Stomach (tissue), 8 donors: ENCODE measurements at regions not wholly inside any gene's neighbourhood (a gene's known extent, or its start where the extent isn't known, plus 50 kb on each side); places are given as distances from the start of the nearest gene placed in this dataset.

Experiments
- DNase-seq, 2 donors: peaks; one replicate each; pipeline versions ENCODE4 v3.0.0 to v3.0.0-alpha.2; 2013 to 2019
- H3K27ac ChIP-seq, 5 donors: fragments of 200-600 bp in 4 of 5; sonication (generic) in 4 of 5; one replicate each; pipeline ENCODE4 v1.5.1; 2013 to 2019; ENCODE audit warnings: mild to moderate bottlenecking in 1 of 5, moderate library complexity in 1 of 5
- H3K27me3 ChIP-seq, 3 donors: fragments of 200-600 bp; sonication (generic); one replicate each; pipeline ENCODE4 v1.5.1; 2017 to 2019; ENCODE audit warnings: mixed run types in 1 of 3
- H3K36me3 ChIP-seq, 4 donors: fragments of 200-600 bp; sonication (generic); 1 replicate in 3 of 4; 2 replicates in 1 of 4; pipeline ENCODE4 v1.5.1; 2016 to 2019
- H3K4me1 ChIP-seq, 4 donors: fragments of 200-600 bp; sonication (generic); one replicate each; pipeline ENCODE4 v1.5.1; 2016 to 2019
- H3K4me3 ChIP-seq, 4 donors: fragments of 200-600 bp; sonication (generic) in 3 of 4; one replicate each; pipeline ENCODE4 v1.5.1; 2016 to 2019; ENCODE audit warnings: mild to moderate bottlenecking in 1 of 4
- H3K9me3 ChIP-seq, 4 donors: fragments of 200-600 bp; sonication (generic); one replicate each; pipeline ENCODE4 v1.5.1; 2016 to 2019
- CTCF ChIP-seq, 7 experiments: fragments of 450-650 bp in 4 of 7; fragments of 200-600 bp in 3 of 7; sonication (generic) in 3 of 7; IDR thresholded peaks; one replicate each; pipeline ENCODE4 v1.5.1; 2016 to 2019; ENCODE audit warnings: antibody characterized with exemption in 7 of 7, control low read depth in 2 of 7, mild to moderate bottlenecking in 1 of 7
- EP300 ChIP-seq: sonication (generic); formaldehyde crosslinking; IDR thresholded peaks from one replicate; pipeline ENCODE4 v1.6.1; 2017; ENCODE audit warnings: antibody characterized with exemption
- POLR2A ChIP-seq, 4 donors: fragments of 450-650 bp; IDR thresholded peaks; one replicate each; pipeline ENCODE4 v1.6.1; 2016; ENCODE audit warnings: antibody characterized with exemption in 4 of 4, control low read depth in 2 of 4, mild to moderate bottlenecking in 1 of 4, moderate library complexity in 1 of 4
- POLR2AphosphoS5 ChIP-seq, 3 donors: sonication (generic); formaldehyde crosslinking; IDR thresholded peaks; one replicate each; pipeline ENCODE4 v1.6.1; 2016; ENCODE audit warnings: antibody characterized with exemption in 3 of 3
- WGBS, 5 donors: extraction: QIAGEN DNeasy Blood & Tissue Kit in 3 of 5; methylation state at CpG; one replicate each; pipeline versions ENCODE4 v1.1.5 to v1.1.7; 2013 to 2018; 5-methylcytosine and 5-hydroxymethylcytosine counted together
- intact Hi-C: fragments of 100-400 bp; cut with DNase I; formaldehyde crosslinking; loops from one replicate; pipeline ENCODE4 v1.15.1; 2023; ENCODE audit warnings: low total_unique reads
- donor health status: healthy with polysubstance abuse.
- donor health status: Bipolar disorder and iron deficiency.
- donor health status: healthy.

- intact Hi-C loops, result no loop called here
- no peak for TF ChIP-seq EP300
- TF ChIP-seq POLR2AphosphoS5 (IDR thresholded peaks at IDR 0.05), result no peak
- no peak for TF ChIP-seq CTCF (IDR thresholded peaks at IDR 0.05)
- TF ChIP-seq POLR2A (IDR thresholded peaks at IDR 0.05), result no peak
- H3K27me3 ChIP-seq, result no peaks in the 10 kb centered on the region
- WGBS, 5 donors, result 71 to 88% (median 82%) methylated on average over 1 of the region's 1 CpG
- H3K4me3 ChIP-seq, result no peak overlapping the region
- H3K9me3 ChIP-seq, result no peaks in the 10 kb centered on the region
- no peaks in the 10 kb centered on the region for H3K4me1 ChIP-seq
- no peak overlapping the region for H3K27ac ChIP-seq
- DNase-seq, result no peak
- no peaks in the 10 kb centered on the region for H3K36me3 ChIP-seq
Measured at GRCh38 chr3:18655827-18656226, 230.7 kb upstream of the SATB1 start.

GRCh38 chr3:18652781-18653180, 227.6 kb upstream of the SATB1 start:
- H3K4me1 ChIP-seq, result no peaks in the 10 kb centered on the region
- H3K4me3 ChIP-seq, result no peak overlapping the region
- no peaks in the 10 kb centered on the region for H3K36me3 ChIP-seq
- H3K9me3 ChIP-seq, result no peaks in the 10 kb centered on the region
- WGBS, 5 donors, result 84 to 97% (median 92%) methylated on average over 3 of the region's 3 CpGs
- intact Hi-C loops, result no loop called here
- H3K27ac ChIP-seq, result no peak overlapping the region
- DNase-seq, result no peak
- TF ChIP-seq EP300 (no peak), POLR2AphosphoS5 (IDR thresholded peaks at IDR 0.05) (no peak), CTCF (IDR thresholded peaks at IDR 0.05) (no peak), POLR2A (IDR thresholded peaks at IDR 0.05) (no peak)
- H3K27me3 ChIP-seq, result no peaks in the 10 kb centered on the region

- no peaks in the 10 kb centered on the region for H3K36me3 ChIP-seq
- TF ChIP-seq EP300 (no peak), CTCF (IDR thresholded peaks at IDR 0.05) (no peak), POLR2A (IDR thresholded peaks at IDR 0.05) (no peak)
- no peak overlapping the region for H3K4me3 ChIP-seq
- H3K9me3 ChIP-seq, result no peaks in the 10 kb centered on the region
- no peak overlapping the region for H3K27ac ChIP-seq
- intact Hi-C loops, result no loop called here
- H3K27me3 ChIP-seq, result no peaks in the 10 kb centered on the region
- no peaks in the 10 kb centered on the region for H3K4me1 ChIP-seq
- 85 to 92% (median 89%) methylated on average over 5 of the region's 5 CpGs for WGBS, 5 donors
- no peak for DNase-seq
Measured at GRCh38 chr3:18650731-18651130, 225.6 kb upstream of the SATB1 start.

GRCh38 chr3:18649666-18650363, 224.7 kb upstream of the SATB1 start:
- Histone ChIP-seq H3K9me3 (no peaks in the 10 kb centered on the region), H3K27ac (no peak overlapping the region), H3K36me3 (no peaks in the 10 kb centered on the region), H3K4me3 (no peak overlapping the region), H3K4me1 (no peaks in the 10 kb centered on the region), H3K27me3 (no peaks in the 10 kb centered on the region)
- DNase-seq, result no peak
- intact Hi-C loops, result no loop called here
- WGBS, 5 donors, result 50 to 59% (median 53%) methylated on average over 4 of the region's 4 CpGs
- TF ChIP-seq EP300, result no peak
- no peak for TF ChIP-seq POLR2A (IDR thresholded peaks at IDR 0.05)
- TF ChIP-seq POLR2AphosphoS5 (IDR thresholded peaks at IDR 0.05), result no peak
- no peak for TF ChIP-seq CTCF (IDR thresholded peaks at IDR 0.05)
